ENCODE measurements at regions not wholly inside any gene's neighbourhood (a gene's known extent, or its start where the extent isn't known, plus 50 kb on each side); places are given as distances from the start of the nearest gene placed in this dataset.

GRCh38 chr6:43937236-43938177 lies 167.5 kb downstream of the VEGFA start (continued):
- TF ChIP-seq ATF2 (CRISPR knock-in tag; IDR thresholded peaks at IDR 0.05) (no peak), MBD1 (CRISPR knock-in tag; IDR thresholded peaks at IDR 0.05) (no peak), L3MBTL2 (IDR thresholded peaks at IDR 0.05) (peak; percentile 100), ZFP30 (CRISPR knock-in tag; IDR thresholded peaks at IDR 0.05; ENCODE audit: borderline replicate concordance) (no peak), PCBP2 (IDR thresholded peaks at IDR 0.05; ENCODE audit: low read depth, low read length, poor library complexity, severe bottlenecking) (no peak), ARID2 (IDR thresholded peaks at IDR 0.05) (no peak), ZNF584 (CRISPR knock-in tag; IDR thresholded peaks at IDR 0.05; ENCODE audit: low read depth) (0 out of 2 replicates have a peak, but pooled peaks have one; percentile 72), THRAP3 (IDR thresholded peaks at IDR 0.05; ENCODE audit: borderline replicate concordance) (no peak), CBX5 (IDR thresholded peaks at IDR 0.05; ENCODE audit: borderline replicate concordance, low read depth) (no peak), MCM3 (IDR thresholded peaks at IDR 0.05) (no peak), SP2 (IDR thresholded peaks at IDR 0.05; ENCODE audit: extremely low read depth, low read depth, low read length, poor library complexity, severe bottlenecking) (no peak), IRF1 (CRISPR knock-in tag; IDR thresholded peaks at IDR 0.05; ENCODE audit: borderline replicate concordance) (no peak), FOXJ2 (tag; IDR thresholded peaks at IDR 0.05) (no peak), BMI1 (IDR thresholded peaks at IDR 0.05; ENCODE audit: low read length) (no peak), ESRRB (CRISPR knock-in tag; IDR thresholded peaks at IDR 0.05; ENCODE audit: borderline replicate concordance) (no peak), ILF3 (IDR thresholded peaks at IDR 0.05; ENCODE audit: borderline replicate concordance) (no peak), TCF15 (CRISPR knock-in tag; IDR thresholded peaks at IDR 0.05) (no peak; the same call in 1 of the 2 replicates), SRF (CRISPR knock-in tag; IDR thresholded peaks at IDR 0.05) (peak in 1 of 2 experiments; percentile 89; a peak in 2 of 4 replicates), ZBED1 (IDR thresholded peaks at IDR 0.05) (no peak; the same call in none of the 2 replicates), SIX5 (IDR thresholded peaks at IDR 0.05; ENCODE audit: borderline replicate concordance in 1 of 2, insufficient read depth in 1 of 2, low read depth in 1 of 2, low read length in 2 of 2) (no peak), ZC3H11A (IDR thresholded peaks at IDR 0.05; ENCODE audit: low read depth, low read length) (no peak), ZKSCAN3 (CRISPR knock-in tag; IDR thresholded peaks at IDR 0.05) (no peak), EP400 (IDR thresholded peaks at IDR 0.05) (no peak), RBFOX2 (IDR thresholded peaks at IDR 0.05; ENCODE audit: low read depth, low read length) (peak; percentile 53), ASH1L (IDR thresholded peaks at IDR 0.05; ENCODE audit: borderline replicate concordance, low read depth, partially characterized antibody) (no peak)

Data from K562 (cell line).